SK-N-SH (cell line): ENCODE measurements at regions not wholly inside any gene's neighbourhood (a gene's known extent, or its start where the extent isn't known, plus 50 kb on each side); places are given as distances from the start of the nearest gene placed in this dataset.

Source experiments
- CTCF ChIP-seq: fragments of 200-600 bp; sonication (generic); IDR thresholded peaks from 2 replicates; pipeline ENCODE4 v1.6.1; 2017; ENCODE audit warnings: antibody characterized with exemption, mild to moderate bottlenecking, moderate library complexity
- EP300 ChIP-seq, 2 experiments: IDR thresholded peaks; 2 replicates each; pipeline versions ENCODE4 v1.4.0 to v1.6.1; 2012; ENCODE audit warnings: borderline replicate concordance in 1 of 2, low read depth in 1 of 2, low read length in 1 of 2
- EZH2phosphoT487 ChIP-seq: fragments of 200-600 bp; sonication (generic); IDR thresholded peaks from 2 replicates; pipeline ENCODE4 v1.6.1; 2017; ENCODE audit warnings: low read depth, mixed run types, mild to moderate bottlenecking, antibody characterized with exemption, moderate library complexity, borderline replicate concordance
- FOXJ3 ChIP-seq: sonication (generic); formaldehyde crosslinking; IDR thresholded peaks from 2 replicates; pipeline ENCODE4 v1.5.1; 2020; ENCODE audit warnings: mild to moderate bottlenecking, missing genetic modification reagents
- FOXM1 ChIP-seq: IDR thresholded peaks from 2 replicates; pipeline ENCODE4 v1.4.0; 2012; ENCODE audit warnings: low read depth, mild to moderate bottlenecking
- RXRA ChIP-seq: IDR thresholded peaks from 2 replicates; pipeline ENCODE4 v1.4.0; 2012; ENCODE audit warnings: low read depth, mild to moderate bottlenecking, borderline replicate concordance
- SIN3A ChIP-seq: IDR thresholded peaks from 2 replicates; pipeline ENCODE4 v1.6.1; 2012; ENCODE audit warnings: low read depth, mild to moderate bottlenecking, low read length, moderate library complexity, borderline replicate concordance
- TAF1 ChIP-seq: IDR thresholded peaks from 2 replicates; pipeline ENCODE4 v1.6.1; 2012; ENCODE audit warnings: low read depth, mild to moderate bottlenecking, low read length, moderate library complexity, borderline replicate concordance
- YY1 ChIP-seq: IDR thresholded peaks from 2 replicates; pipeline ENCODE4 v1.4.0; 2012; ENCODE audit warnings: low read depth, mild to moderate bottlenecking
- TF ChIP-seq, protein P1 (sequence below): IDR thresholded peaks from 2 replicates; pipeline ENCODE4 v1.6.1; 2012; ENCODE audit warnings: mild to moderate bottlenecking, low read depth, low read length, moderate library complexity

DNA sequence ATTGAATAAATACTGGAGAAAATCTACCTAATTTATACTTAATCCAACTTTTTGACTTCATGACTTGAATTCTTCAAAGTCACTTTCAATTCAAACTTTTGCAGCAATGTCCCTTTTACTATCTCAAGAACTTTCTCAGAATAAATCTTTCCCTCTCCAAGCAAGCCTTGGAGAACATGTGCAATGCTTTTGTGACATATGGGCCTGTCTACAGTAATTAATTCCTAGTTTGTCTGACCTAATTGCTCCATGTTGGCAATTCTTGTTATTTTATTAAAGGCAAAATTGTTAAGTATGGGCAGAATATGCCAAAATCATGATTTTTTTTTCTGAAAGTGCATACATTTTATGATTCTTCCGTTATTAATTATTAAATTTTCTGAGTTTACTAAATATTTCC, 1115.3 kb downstream of the PDHA2 start:
- TF ChIP-seq RXRA, result no peak
- no peak for TF ChIP-seq SIN3A
- no peak for TF ChIP-seq CTCF
- TF ChIP-seq FOXJ3 (CRISPR knock-in tag), result no peak
- TF ChIP-seq, protein P1, sequence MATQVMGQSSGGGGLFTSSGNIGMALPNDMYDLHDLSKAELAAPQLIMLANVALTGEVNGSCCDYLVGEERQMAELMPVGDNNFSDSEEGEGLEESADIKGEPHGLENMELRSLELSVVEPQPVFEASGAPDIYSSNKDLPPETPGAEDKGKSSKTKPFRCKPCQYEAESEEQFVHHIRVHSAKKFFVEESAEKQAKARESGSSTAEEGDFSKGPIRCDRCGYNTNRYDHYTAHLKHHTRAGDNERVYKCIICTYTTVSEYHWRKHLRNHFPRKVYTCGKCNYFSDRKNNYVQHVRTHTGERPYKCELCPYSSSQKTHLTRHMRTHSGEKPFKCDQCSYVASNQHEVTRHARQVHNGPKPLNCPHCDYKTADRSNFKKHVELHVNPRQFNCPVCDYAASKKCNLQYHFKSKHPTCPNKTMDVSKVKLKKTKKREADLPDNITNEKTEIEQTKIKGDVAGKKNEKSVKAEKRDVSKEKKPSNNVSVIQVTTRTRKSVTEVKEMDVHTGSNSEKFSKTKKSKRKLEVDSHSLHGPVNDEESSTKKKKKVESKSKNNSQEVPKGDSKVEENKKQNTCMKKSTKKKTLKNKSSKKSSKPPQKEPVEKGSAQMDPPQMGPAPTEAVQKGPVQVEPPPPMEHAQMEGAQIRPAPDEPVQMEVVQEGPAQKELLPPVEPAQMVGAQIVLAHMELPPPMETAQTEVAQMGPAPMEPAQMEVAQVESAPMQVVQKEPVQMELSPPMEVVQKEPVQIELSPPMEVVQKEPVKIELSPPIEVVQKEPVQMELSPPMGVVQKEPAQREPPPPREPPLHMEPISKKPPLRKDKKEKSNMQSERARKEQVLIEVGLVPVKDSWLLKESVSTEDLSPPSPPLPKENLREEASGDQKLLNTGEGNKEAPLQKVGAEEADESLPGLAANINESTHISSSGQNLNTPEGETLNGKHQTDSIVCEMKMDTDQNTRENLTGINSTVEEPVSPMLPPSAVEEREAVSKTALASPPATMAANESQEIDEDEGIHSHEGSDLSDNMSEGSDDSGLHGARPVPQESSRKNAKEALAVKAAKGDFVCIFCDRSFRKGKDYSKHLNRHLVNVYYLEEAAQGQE, result no peak
- no peak for TF ChIP-seq YY1
- no peak for TF ChIP-seq EP300 (IDR thresholded peaks at IDR 0.05; ENCODE audit: borderline replicate concordance in 1 of 2, low read depth in 1 of 2, low read length in 1 of 2)
- TF ChIP-seq TAF1, result no peak
- TF ChIP-seq FOXM1, result no peak
- no peak for TF ChIP-seq EZH2phosphoT487
